Heart left ventricle (tissue), 13 donors: ENCODE measurements at regions not wholly inside any gene's neighbourhood (a gene's known extent, or its start where the extent isn't known, plus 50 kb on each side); places are given as distances from the start of the nearest gene placed in this dataset.

ENCODE experiments used
- POLR2A ChIP-seq, 2 donors: fragments of 450-650 bp; IDR thresholded peaks; one replicate each; pipeline ENCODE4 v1.6.1; 2017; ENCODE audit warnings: antibody characterized with exemption in 2 of 2, mild to moderate bottlenecking in 2 of 2, moderate library complexity in 2 of 2
- TF ChIP-seq, protein P1 (sequence below), 12 donors: fragments of 200-600 bp; sonication (generic) in 4 of 12; IDR thresholded peaks; one replicate each; pipeline versions ENCODE4 v1.5.0 to v1.8.0; 2018 to 2022; ENCODE audit warnings: antibody characterized with exemption in 12 of 12, mild to moderate bottlenecking in 5 of 12
- donor health status: ischemic (EF 13 %, LVEDD 7.1; RV severe dilation, severe dysfunction).
- donor health status: DM: no; HTN: yes; CAD: no.
- donor health status: DM: no; HTN: no; CAD: no.
- donor health status: ischemic (EF 25% LVEDD 6.9; RV normal size, moderate dysfunction).
- donor health status: ischemic (EF 25% LVEDD 5.7; RV mildly dilated, moderate dysfunction).
- donor health status: ischemic (EF 35%, LVEDD 5.7; RV mildly dilated, moderate dysfunction).
- donor health status: nonischemic (EF 11% LVEDD 7.7; RV severe dilation, severe dysfunction).
- donor health status: DM: yes; HTN: yes; CAD: no.
- donor health status: PGD.
- donor health status: ischemic (EF 29% LVEDD 5.4; RV normal size, mild dysfunction).
- donor health status: nonischemic (EF 23%, LVEDD 6.1; RV moderate dilation, normal function).

- TF ChIP-seq, protein P1, sequence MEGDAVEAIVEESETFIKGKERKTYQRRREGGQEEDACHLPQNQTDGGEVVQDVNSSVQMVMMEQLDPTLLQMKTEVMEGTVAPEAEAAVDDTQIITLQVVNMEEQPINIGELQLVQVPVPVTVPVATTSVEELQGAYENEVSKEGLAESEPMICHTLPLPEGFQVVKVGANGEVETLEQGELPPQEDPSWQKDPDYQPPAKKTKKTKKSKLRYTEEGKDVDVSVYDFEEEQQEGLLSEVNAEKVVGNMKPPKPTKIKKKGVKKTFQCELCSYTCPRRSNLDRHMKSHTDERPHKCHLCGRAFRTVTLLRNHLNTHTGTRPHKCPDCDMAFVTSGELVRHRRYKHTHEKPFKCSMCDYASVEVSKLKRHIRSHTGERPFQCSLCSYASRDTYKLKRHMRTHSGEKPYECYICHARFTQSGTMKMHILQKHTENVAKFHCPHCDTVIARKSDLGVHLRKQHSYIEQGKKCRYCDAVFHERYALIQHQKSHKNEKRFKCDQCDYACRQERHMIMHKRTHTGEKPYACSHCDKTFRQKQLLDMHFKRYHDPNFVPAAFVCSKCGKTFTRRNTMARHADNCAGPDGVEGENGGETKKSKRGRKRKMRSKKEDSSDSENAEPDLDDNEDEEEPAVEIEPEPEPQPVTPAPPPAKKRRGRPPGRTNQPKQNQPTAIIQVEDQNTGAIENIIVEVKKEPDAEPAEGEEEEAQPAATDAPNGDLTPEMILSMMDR (IDR thresholded peaks at IDR 0.05), result no peak
- no peak for TF ChIP-seq POLR2A (IDR thresholded peaks at IDR 0.05)
Observed at GRCh38 chrX:117196481-117196880, 733.7 kb upstream of the CT83 start.
